Stimulated activated CD4-positive, alpha-beta T cell treated with anti-CD3 and anti-CD28 coated beads, Interleukin-4, amount 100 ng/mL, for 48 hours (primary cell): ENCODE measurements at regions not wholly inside any gene's neighbourhood (a gene's known extent, or its start where the extent isn't known, plus 50 kb on each side); places are given as distances from the start of the nearest gene placed in this dataset.
"Not testable (repeated sequence)": the region's sequence is repeated elsewhere in the genome, so short reads cannot be mapped to it uniquely, and the experiment has no call there.

Source experiments
- DNase-seq, 2 donors: peaks; one replicate each; pipeline ENCODE4 v3.0.0-alpha.2; 2020; ENCODE audit warnings: low read depth in 2 of 2

GRCh38 chr5:166823360-166823759 is 1468.1 kb upstream of the WWC1 start:
- DNase-seq = no peak

- no peak for DNase-seq
These were observed 1457.2 kb upstream of the WWC1 start for GRCh38 chr5:166834246-166834645.

DNA sequence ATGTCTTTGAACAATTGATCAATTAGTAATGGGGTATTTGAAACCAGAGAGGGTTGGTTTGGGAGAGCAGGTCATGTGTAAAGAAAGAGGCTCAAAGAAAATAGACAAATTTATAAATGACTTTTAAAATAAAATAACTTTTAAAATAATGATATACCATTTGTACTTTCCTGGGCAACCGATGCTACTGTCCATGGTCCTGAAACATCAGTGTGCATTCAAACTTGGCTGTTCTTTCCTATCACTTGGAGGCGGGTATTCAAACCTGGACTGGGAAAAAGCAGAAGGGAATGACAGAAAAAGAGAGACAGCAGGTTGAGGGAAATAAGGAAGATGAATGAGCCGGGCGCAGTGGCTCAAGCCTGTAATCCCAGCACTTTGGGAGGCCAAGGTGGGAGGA is 1446.4 kb upstream of the WWC1 start:
- DNase-seq = no peak

- no peak for DNase-seq
These were observed 1434.7 kb upstream of the WWC1 start for GRCh38 chr5:166856791-166857190.

- no peak for DNase-seq
These were observed 1431.0 kb upstream of the WWC1 start for GRCh38 chr5:166860426-166860825.

DNA sequence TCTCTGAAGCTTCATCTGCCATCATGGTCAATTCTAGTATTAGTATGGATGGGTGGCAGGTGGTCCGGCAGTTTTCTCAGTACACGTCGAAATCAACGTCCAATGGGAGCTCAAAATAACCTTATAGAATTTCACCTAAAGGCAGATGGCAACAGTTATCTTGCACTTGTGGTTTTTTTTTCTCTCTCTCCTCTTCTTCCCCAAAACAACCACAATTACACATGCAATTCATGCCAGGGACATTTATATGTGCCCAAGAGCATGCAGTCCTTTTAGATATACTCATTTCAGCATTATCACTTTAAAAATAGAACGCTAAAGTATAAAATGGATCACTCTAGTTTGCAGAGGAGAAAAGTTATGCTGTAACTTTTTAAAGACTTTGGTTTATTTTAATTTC is 1428.9 kb upstream of the WWC1 start:
- DNase-seq = no peak

GRCh38 chr5:166865206-166865605 is 1426.2 kb upstream of the WWC1 start:
- no peak for DNase-seq

GRCh38 chr5:166880456-166880855 is 1411.0 kb upstream of the WWC1 start:
- no peak for DNase-seq

GRCh38 chr5:166881802-166882201 is 1409.6 kb upstream of the WWC1 start:
- DNase-seq = no peak

GRCh38 chr5:166883016-166883415 is 1408.4 kb upstream of the WWC1 start:
- no peak for DNase-seq

DNA sequence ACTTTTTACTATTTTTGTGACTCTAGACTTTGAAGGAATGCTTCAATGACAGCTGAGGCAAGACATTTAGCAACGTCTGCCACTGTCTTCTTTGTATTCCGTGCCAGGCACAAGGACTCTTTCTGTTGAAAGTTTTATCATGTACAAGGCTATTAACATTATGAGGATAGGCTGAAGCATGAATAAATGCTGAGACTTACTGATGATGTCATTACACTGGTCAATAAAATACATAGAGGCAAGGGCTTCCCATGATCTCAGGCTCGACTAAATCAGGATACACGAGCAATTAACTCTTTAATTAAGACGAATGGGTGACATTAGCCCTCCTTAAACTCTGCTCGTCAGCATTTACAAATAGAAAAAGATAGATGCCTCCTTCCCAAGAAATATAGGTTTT is 1393.3 kb upstream of the WWC1 start:
- no peak for DNase-seq

- DNase-seq = no peak
These were observed 1392.1 kb upstream of the WWC1 start for GRCh38 chr5:166899343-166899742.

DNA sequence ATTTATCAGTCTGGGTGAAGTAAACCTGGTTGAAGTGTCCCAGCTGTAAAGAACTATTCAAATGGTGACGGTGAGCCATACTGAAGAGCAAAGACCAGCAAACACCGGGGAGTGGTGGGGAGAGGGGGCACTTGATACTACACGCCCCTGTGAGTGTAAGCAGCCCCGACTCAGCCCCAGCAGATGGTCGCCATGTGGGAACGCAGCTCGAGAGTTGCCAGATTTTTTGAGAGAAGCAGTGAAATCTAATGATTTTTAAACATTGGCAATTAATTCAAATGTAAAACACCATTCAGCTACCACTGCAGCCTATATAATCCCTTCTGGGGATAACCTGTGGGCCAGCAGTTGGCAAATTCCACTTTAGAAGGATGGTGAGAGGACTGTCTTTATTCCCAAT is 1386.9 kb upstream of the WWC1 start:
- DNase-seq = no peak

GRCh38 chr5:166906991-166907713 is 1384.3 kb upstream of the WWC1 start:
- DNase-seq = no peak

GRCh38 chr5:166909040-166909439 is 1382.4 kb upstream of the WWC1 start:
- DNase-seq = no peak

- no peak for DNase-seq
These were observed 1381.5 kb upstream of the WWC1 start for GRCh38 chr5:166909926-166910325.

DNA sequence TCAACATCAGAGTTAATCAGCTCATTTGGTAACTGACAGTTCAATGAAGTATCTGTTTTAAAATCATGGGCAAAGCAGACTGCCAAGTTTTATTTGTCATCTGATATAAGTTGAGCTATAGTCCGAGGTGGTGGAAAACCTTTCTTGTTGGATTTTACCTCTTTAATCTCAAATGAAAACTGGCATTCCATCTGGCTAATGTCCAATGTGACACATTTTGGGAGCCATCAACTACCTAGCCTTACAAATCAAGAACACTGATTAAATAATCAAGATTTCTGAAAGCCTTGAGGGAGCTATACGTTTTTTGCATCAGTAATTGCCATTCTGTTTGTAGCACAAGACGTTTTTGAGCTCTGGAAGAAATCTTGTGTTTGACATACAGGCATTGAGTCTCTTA is 1380.5 kb upstream of the WWC1 start:
- DNase-seq = no peak

GRCh38 chr5:166916021-166916420 is 1375.4 kb upstream of the WWC1 start:
- DNase-seq = no peak

DNA sequence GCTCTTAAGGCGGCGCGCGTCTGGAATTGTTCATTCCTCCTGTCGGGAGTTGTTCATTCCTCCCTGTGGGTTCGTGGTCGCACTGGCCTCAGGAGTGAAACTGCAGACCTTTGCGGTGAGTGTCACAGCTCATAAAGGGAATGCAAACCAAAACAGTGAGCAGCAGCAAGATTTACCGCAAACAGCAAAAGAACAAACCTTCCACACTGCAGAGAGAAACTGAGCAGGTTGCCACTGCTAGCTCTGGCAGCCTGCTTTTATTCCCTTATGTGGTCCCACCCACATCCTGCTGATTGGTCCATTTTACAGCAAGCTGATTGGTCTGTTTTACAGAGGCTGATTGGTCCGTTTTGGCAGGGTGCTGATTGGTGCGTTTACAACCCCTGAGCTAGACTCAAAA is 1365.3 kb upstream of the WWC1 start:
- DNase-seq = no peak

DNA sequence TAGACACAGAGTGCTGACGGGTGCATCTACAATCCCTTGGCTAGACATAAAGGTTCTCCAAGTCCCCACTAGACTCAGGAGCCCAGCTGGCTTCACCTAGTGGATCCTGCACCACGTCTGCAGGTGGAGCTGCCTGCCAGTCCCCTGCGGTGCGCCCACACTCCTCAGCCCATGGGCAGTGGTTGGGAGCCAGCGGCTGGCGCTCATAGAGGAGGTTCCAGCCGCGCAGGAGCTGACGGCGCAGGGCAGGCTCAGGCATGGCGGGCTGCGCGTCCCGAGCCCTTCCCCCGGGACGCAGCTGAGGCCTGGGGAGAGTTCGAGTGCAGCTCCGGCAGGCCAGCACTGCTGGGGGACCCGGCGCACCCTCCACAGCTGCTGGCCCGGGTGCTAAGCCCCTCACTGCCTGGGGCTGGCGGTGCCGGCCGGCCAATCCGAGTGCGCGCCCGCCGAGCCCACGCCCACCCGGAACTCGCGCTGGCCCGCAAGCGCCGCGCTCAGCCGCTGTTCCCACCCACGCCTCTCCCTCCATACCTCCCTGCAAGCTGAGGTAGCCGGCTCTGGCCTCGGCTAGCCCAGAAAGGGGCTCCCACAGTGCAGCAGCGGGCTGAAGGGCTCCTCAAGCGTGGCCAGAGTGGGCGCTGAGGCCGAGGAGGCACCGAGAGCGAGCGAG is 1364.5 kb upstream of the WWC1 start:
- not testable (repeated sequence) for DNase-seq

GRCh38 chr5:166936351-166936750 is 1355.1 kb upstream of the WWC1 start:
- no peak for DNase-seq

GRCh38 chr5:166938071-166938470 is 1353.4 kb upstream of the WWC1 start:
- DNase-seq = no peak

DNA sequence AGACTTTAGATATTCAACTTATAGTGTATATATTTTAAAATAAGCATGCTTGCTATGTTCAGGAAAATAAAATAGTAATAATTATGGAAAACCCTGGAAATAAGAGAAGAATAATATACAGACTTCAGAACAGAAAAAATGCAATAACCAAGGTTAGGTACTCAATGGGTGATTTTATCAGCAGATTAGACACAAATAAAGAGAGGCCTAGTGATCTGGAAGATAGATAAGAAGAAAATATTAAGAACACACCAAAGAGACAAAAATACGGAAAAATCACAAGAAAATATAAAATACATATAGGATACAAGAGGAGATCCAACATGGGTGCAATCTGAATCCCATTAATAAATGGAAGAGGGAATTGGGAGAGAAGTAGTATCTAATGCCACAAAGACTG is 1348.5 kb upstream of the WWC1 start:
- no peak for DNase-seq

DNA sequence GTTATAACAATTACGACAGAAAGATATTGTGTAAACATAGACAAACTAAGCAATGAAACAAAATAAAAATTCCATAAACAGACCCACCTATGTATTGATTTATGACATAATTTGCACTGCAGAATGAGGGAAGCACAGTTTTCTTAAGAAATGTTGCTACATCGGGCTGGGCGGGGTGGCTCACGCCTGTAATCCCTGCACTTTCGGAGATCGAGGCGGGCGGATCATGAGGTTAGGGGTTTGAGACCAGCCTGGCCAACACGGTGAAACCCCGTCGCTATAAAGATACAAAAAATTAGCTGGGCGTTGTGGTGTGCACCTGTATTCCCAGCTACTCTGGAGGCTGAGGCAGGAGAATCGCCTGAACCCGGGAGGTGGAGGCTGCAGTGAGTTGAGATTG is 1344.4 kb upstream of the WWC1 start:
- no peak for DNase-seq
